Caki2 (cell line): ENCODE measurements at regions not wholly inside any gene's neighbourhood (a gene's known extent, or its start where the extent isn't known, plus 50 kb on each side); places are given as distances from the start of the nearest gene placed in this dataset.
"Not testable (repeated sequence)": the region's sequence is repeated elsewhere in the genome, so short reads cannot be mapped to it uniquely, and the experiment has no call there.

Experiments used
- DNase-seq: peaks from one replicate; pipeline ENCODE4 v3.0.0-alpha.2; 2015; ENCODE audit warnings: low read depth
- in situ Hi-C: cut with HindIII; loops from 2 replicates; pipeline ENCODE4 v1.10.0; 2016; ENCODE audit warnings: low sequenced_read_pairs, low pct_unique_long_range_greater_than_20kb, mixed read lengths

GRCh38 chr5:120098426-120098825, 365.7 kb upstream of the PRR16 start:
- DNase-seq, result no peak
- in situ Hi-C loops, result no loop called here

- in situ Hi-C loops, result no loop called here
- DNase-seq, result no peak
Observed at GRCh38 chr5:120098902-120099535, 365.1 kb upstream of the PRR16 start.

- in situ Hi-C loops, result no loop called here
- no peak for DNase-seq
Observed at GRCh38 chr5:120101771-120102170, 362.3 kb upstream of the PRR16 start.

GRCh38 chr5:120103495-120103894, 360.6 kb upstream of the PRR16 start:
- in situ Hi-C loops, result no loop called here
- DNase-seq, result no peak

- in situ Hi-C loops, result no loop called here
- no peak for DNase-seq
Observed at GRCh38 chr5:120106912-120107525, 357.1 kb upstream of the PRR16 start.

- in situ Hi-C loops, result no loop called here
- DNase-seq, result no peak
Observed at GRCh38 chr5:120108586-120109248, 355.4 kb upstream of the PRR16 start.

- in situ Hi-C loops, result no loop called here
- no peak for DNase-seq
Observed at GRCh38 chr5:120122703-120123102, 341.4 kb upstream of the PRR16 start.

- no peak for DNase-seq
- in situ Hi-C loops, result no loop called here
Observed at GRCh38 chr5:120124031-120124430, 340.1 kb upstream of the PRR16 start.

- in situ Hi-C loops, result no loop called here
- no peak for DNase-seq
Observed at GRCh38 chr5:120124961-120125360, 339.1 kb upstream of the PRR16 start.

GRCh38 chr5:120132347-120132746, 331.8 kb upstream of the PRR16 start:
- in situ Hi-C loops, DNase-seq: not testable (repeated sequence)

GRCh38 chr5:120134944-120135343, 329.2 kb upstream of the PRR16 start:
- in situ Hi-C loops, result no loop called here
- DNase-seq, result no peak

GRCh38 chr5:120137582-120137981, 326.5 kb upstream of the PRR16 start:
- no peak for DNase-seq
- in situ Hi-C loops, result no loop called here

- in situ Hi-C loops, result no loop called here
Observed at GRCh38 chr5:120139039-120139438, 325.1 kb upstream of the PRR16 start.

GRCh38 chr5:120140501-120140900, 323.6 kb upstream of the PRR16 start:
- in situ Hi-C loops, result no loop called here

More at GRCh38 chr5:120139039-120139438, 325.1 kb upstream of the PRR16 start:
- DNase-seq, result peak; percentile 29

GRCh38 chr5:120141076-120141475, 323.0 kb upstream of the PRR16 start:
- in situ Hi-C loops, result no loop called here
- DNase-seq, result no peak

More at GRCh38 chr5:120140501-120140900, 323.6 kb upstream of the PRR16 start:
- DNase-seq, result no peak

GRCh38 chr5:120146787-120147186, 317.3 kb upstream of the PRR16 start:
- in situ Hi-C loops, result no loop called here
- DNase-seq, result no peak

- DNase-seq, in situ Hi-C loops: not testable (repeated sequence)
Observed at GRCh38 chr5:120147911-120148310, 316.2 kb upstream of the PRR16 start.

GRCh38 chr5:120150770-120151169, 313.3 kb upstream of the PRR16 start:
- in situ Hi-C loops, result no loop called here
- no peak for DNase-seq

- DNase-seq, result no peak
- in situ Hi-C loops, result no loop called here
Observed at GRCh38 chr5:120151181-120151580, 312.9 kb upstream of the PRR16 start.

- in situ Hi-C loops, result no loop called here
- DNase-seq, result no peak
Observed at GRCh38 chr5:120151825-120152224, 312.3 kb upstream of the PRR16 start.
